MCF 10A (cell line): ENCODE measurements at regions not wholly inside any gene's neighbourhood (a gene's known extent, or its start where the extent isn't known, plus 50 kb on each side); places are given as distances from the start of the nearest gene placed in this dataset.

ENCODE experiments used
- BruUV-seq: library from RNA; stranded (reverse); fragments of 400-500 nt; replicated peaks from 2 replicates; lab custom pipeline; 2021; lab: Mats Ljungman, UMichigan
- CTCF ChIA-PET: fragments of 300-600 bp; sonication (Branson Sonifier 250); formaldehyde crosslinking; extraction: SDS; loops from one replicate; lab custom pipeline; 2021; ENCODE audit warnings: antibody characterized with exemption, inconsistent platforms; lab: Yijun Ruan, JAX
- POLR2A ChIA-PET: fragments of 300-600, 350-650 bp; sonication (Branson Sonifier 250); formaldehyde crosslinking; extraction: SDS; loops from one replicate; lab custom pipeline; 2020; ENCODE audit warnings: antibody characterized with exemption, inconsistent platforms; lab: Yijun Ruan, JAX
- DNase-seq: peaks from one replicate; pipeline ENCODE4 v3.0.0-alpha.2; 2018; ENCODE audit not compliant: unreplicated experiment
- H3K27ac Mint-ChIP-seq: one replicate; pipeline ENCODE4 v1.8.0; 2022; ENCODE audit warnings: mild to moderate bottlenecking, low read depth, mixed read lengths; ENCODE audit not compliant: unreplicated experiment
- H3K27me3 Mint-ChIP-seq: one replicate; pipeline ENCODE4 v1.8.0; 2022; ENCODE audit warnings: mixed read lengths; ENCODE audit not compliant: insufficient read depth, unreplicated experiment
- H3K36me3 Mint-ChIP-seq: one replicate; pipeline ENCODE4 v1.8.0; 2022; ENCODE audit warnings: mild to moderate bottlenecking, moderate library complexity, mixed read lengths; ENCODE audit not compliant: insufficient read depth, unreplicated experiment
- H3K4me1 Mint-ChIP-seq: one replicate; pipeline ENCODE4 v1.8.0; 2022; ENCODE audit warnings: mixed read lengths; ENCODE audit not compliant: insufficient read depth, unreplicated experiment
- H3K4me3 Mint-ChIP-seq: one replicate; pipeline ENCODE4 v1.8.0; 2022; ENCODE audit warnings: mild to moderate bottlenecking, moderate library complexity, mixed read lengths; ENCODE audit not compliant: unreplicated experiment
- H3K9me3 Mint-ChIP-seq: one replicate; pipeline ENCODE4 v1.8.0; 2022; ENCODE audit warnings: mixed read lengths; ENCODE audit not compliant: unreplicated experiment
- CTCF ChIP-seq: fragments of 200-600 bp; IDR thresholded peaks from one replicate; pipeline ENCODE4 v1.8.0; 2022; ENCODE audit warnings: antibody characterized with exemption, mild to moderate bottlenecking; ENCODE audit not compliant: unreplicated experiment
- intact Hi-C: fragments of 100-400 bp; cut with micrococcal nuclease; formaldehyde crosslinking; loops from 2 replicates; pipeline ENCODE4 v1.14.1; 2022

- Mint-ChIP-seq H3K9me3 (no peaks in the 10 kb centered on the region), H3K4me1 (peaks cover 29% of the 10 kb centered on the region), H3K27me3 (no peaks in the 10 kb centered on the region), H3K4me3 (no peak overlapping the region), H3K27ac (no peak overlapping the region), H3K36me3 (no peaks in the 10 kb centered on the region)
- no peak for TF ChIP-seq CTCF
- BruUV-seq = no TSS peak
- intact Hi-C loops = no loop called here
- POLR2A ChIA-PET = no interaction called here
- DNase-seq = peak; percentile 16
- CTCF ChIA-PET = interaction anchor here (0.6 to 0.7 kb wide), 2 partner anchors 12 to 43 kb away, joined by 3 to 5 read pairs; no protein-coding TSS in a partner anchor
Observed at GRCh38 chr5:89282554-89283510, 399.8 kb upstream of the MEF2C start.

- intact Hi-C loops = no loop called here
- ChIA-PET POLR2A (no interaction called here), CTCF (interaction anchor here (0.6 to 0.7 kb wide), 2 partner anchors 11 to 42 kb away, joined by 3 to 5 read pairs; no protein-coding TSS in a partner anchor)
- no peaks in the 10 kb centered on the region for H3K27me3 Mint-ChIP-seq
- H3K27ac Mint-ChIP-seq = no peak overlapping the region
- BruUV-seq = no TSS peak
- no peak for TF ChIP-seq CTCF
- no peaks in the 10 kb centered on the region for H3K9me3 Mint-ChIP-seq
- H3K4me1 Mint-ChIP-seq = peaks cover 34% of the 10 kb centered on the region
- H3K4me3 Mint-ChIP-seq = no peak overlapping the region
- DNase-seq = no peak
- no peaks in the 10 kb centered on the region for H3K36me3 Mint-ChIP-seq
Observed at GRCh38 chr5:89281766-89282553, 399.0 kb upstream of the MEF2C start.

GRCh38 chr5:89281211-89281610 is 398.2 kb upstream of the MEF2C start:
- H3K4me3 Mint-ChIP-seq = no peak overlapping the region
- no peak for DNase-seq
- H3K9me3 Mint-ChIP-seq = no peaks in the 10 kb centered on the region
- ChIA-PET POLR2A (no interaction called here), CTCF (interaction anchor here (0.6 kb wide), 2 partner anchors 447 to 590 kb away, joined by 4 read pairs; no protein-coding TSS in a partner anchor)
- intact Hi-C loops = no loop called here
- no peak overlapping the region for H3K27ac Mint-ChIP-seq
- BruUV-seq = no TSS peak
- no peaks in the 10 kb centered on the region for H3K27me3 Mint-ChIP-seq
- peaks cover 41% of the 10 kb centered on the region for H3K4me1 Mint-ChIP-seq
- no peak for TF ChIP-seq CTCF
- no peaks in the 10 kb centered on the region for H3K36me3 Mint-ChIP-seq
